HFF-Myc (cell line): ENCODE measurements at regions not wholly inside any gene's neighbourhood (a gene's known extent, or its start where the extent isn't known, plus 50 kb on each side); places are given as distances from the start of the nearest gene placed in this dataset.

ENCODE experiments used
- DNase-seq: peaks from one replicate; pipeline ENCODE4 v3.0.0-alpha.2; 2011; ENCODE audit warnings: low read depth; ENCODE audit errors: extremely low read depth
- H3K4me3 ChIP-seq: replicated peaks from 2 replicates; pipeline ENCODE4 v1.5.1; 2011; ENCODE audit warnings: low read depth, mild to moderate bottlenecking, control low read depth, low read length
- CTCF ChIP-seq: IDR thresholded peaks from 2 replicates; pipeline ENCODE4 v1.5.1; 2012; ENCODE audit warnings: mild to moderate bottlenecking, low read depth, low read length, control low read depth; ENCODE audit errors: missing control alignments

GRCh38 chr2:52964916-52965530 lies 802.6 kb upstream of the CHAC2 start:
- no peak for TF ChIP-seq CTCF
- DNase-seq = no peak
- no peak overlapping the region for H3K4me3 ChIP-seq

GRCh38 chr2:52961403-52961802 lies 806.2 kb upstream of the CHAC2 start:
- no peak overlapping the region for H3K4me3 ChIP-seq
- no peak for DNase-seq
- no peak for TF ChIP-seq CTCF

- DNase-seq = no peak
- no peak for TF ChIP-seq CTCF
- H3K4me3 ChIP-seq = no peak overlapping the region
Measured at GRCh38 chr2:52960881-52961280, 806.7 kb upstream of the CHAC2 start.

GRCh38 chr2:52959801-52960200 lies 807.8 kb upstream of the CHAC2 start:
- no peak for TF ChIP-seq CTCF
- no peak for DNase-seq
- no peak overlapping the region for H3K4me3 ChIP-seq

GRCh38 chr2:52956766-52957165 lies 810.8 kb upstream of the CHAC2 start:
- no peak for TF ChIP-seq CTCF
- DNase-seq = no peak
- no peak overlapping the region for H3K4me3 ChIP-seq

GRCh38 chr2:52956118-52956517 lies 811.5 kb upstream of the CHAC2 start:
- no peak overlapping the region for H3K4me3 ChIP-seq
- no peak for DNase-seq
- TF ChIP-seq CTCF = no peak

GRCh38 chr2:52955079-52955478 lies 812.5 kb upstream of the CHAC2 start:
- H3K4me3 ChIP-seq = no peak overlapping the region
- no peak for TF ChIP-seq CTCF
- DNase-seq = no peak
